ENCODE measurements at regions not wholly inside any gene's neighbourhood (a gene's known extent, or its start where the extent isn't known, plus 50 kb on each side); places are given as distances from the start of the nearest gene placed in this dataset.
"Not testable (repeated sequence)": the region's sequence is repeated elsewhere in the genome, so short reads cannot be mapped to it uniquely, and the experiment has no call there.

GRCh38 chr6:113375466-113375865 is 481.7 kb upstream of the MARCKS start:
- TF ChIP-seq CTCF (IDR thresholded peaks at IDR 0.05; ENCODE audit: insufficient read depth, low read depth, low read length); EZH2 (IDR thresholded peaks at IDR 0.05; ENCODE audit: insufficient read depth, low read length): not testable (repeated sequence)
